H1 (cell line): ENCODE measurements at regions not wholly inside any gene's neighbourhood (a gene's known extent, or its start where the extent isn't known, plus 50 kb on each side); places are given as distances from the start of the nearest gene placed in this dataset.
A peak's percentile ranks its signal among the peaks of the same experiment; 100 is the strongest.

Experiments used
- CTCF ChIA-PET: fragments of 300-600 bp; sonication (Branson Sonifier 250); formaldehyde crosslinking; loops from one replicate; lab custom pipeline; 2021; ENCODE audit not compliant: partially characterized antibody; lab: Charles Lee
- POLR2A ChIA-PET: fragments of 300-600 bp; sonication (Branson Sonifier 250); formaldehyde crosslinking; loops from one replicate; lab custom pipeline; 2021; ENCODE audit warnings: inconsistent platforms; ENCODE audit not compliant: partially characterized antibody; lab: Charles Lee
- DNase-seq, 2 experiments: peaks; one replicate each; pipeline versions ENCODE4 v3.0.0 to v3.0.0-alpha.2; 2010 to 2022; ENCODE audit warnings: low spot score in 2 of 2, low read depth in 1 of 2, mixed read lengths in 1 of 2
- FAIRE-seq: peaks from 2 replicates; lab custom pipeline; 2011; peaks lifted over from hg19 to GRCh38; lab: Jason Lieb, UNC
- H2AFZ ChIP-seq: 2 replicates; pipeline ENCODE4 v1.8.1; 2012; ENCODE audit warnings: low read length, inconsistent platforms
- H2AK5ac ChIP-seq: 2 replicates; pipeline ENCODE4 v1.6.1; 2013; ENCODE audit warnings: low read depth, low read length
- H2BK120ac ChIP-seq: replicated peaks from 2 replicates; pipeline ENCODE3; 2013; ENCODE audit warnings: low read depth, low read length, inconsistent platforms
- H2BK12ac ChIP-seq: 2 replicates; pipeline ENCODE4 v1.6.1; 2013; ENCODE audit warnings: low read depth, low read length
- H2BK15ac ChIP-seq: 2 replicates; pipeline ENCODE4 v1.6.1; 2013; ENCODE audit warnings: low read length
- H2BK20ac ChIP-seq: 2 replicates; pipeline ENCODE4 v1.6.1; 2013; ENCODE audit warnings: low read length
- H2BK5ac ChIP-seq: 2 replicates; pipeline ENCODE4 v1.6.1; 2013; ENCODE audit warnings: low read depth, low read length
- H3K14ac ChIP-seq: 2 replicates; pipeline ENCODE4 v1.6.1; 2013; ENCODE audit warnings: inconsistent platforms; ENCODE audit not compliant: insufficient read length
- H3K18ac ChIP-seq: 2 replicates; pipeline ENCODE4 v1.6.1; 2013; ENCODE audit warnings: low read length; ENCODE audit errors: extremely low read depth
- H3K23ac ChIP-seq: 2 replicates; pipeline ENCODE4 v1.6.1; 2013; ENCODE audit warnings: inconsistent platforms; ENCODE audit not compliant: insufficient read length
- H3K23me2 ChIP-seq: 2 replicates; pipeline ENCODE4 v1.6.1; 2013; ENCODE audit warnings: low read depth, low read length
- H3K27ac ChIP-seq: 2 replicates; pipeline ENCODE4 v1.6.1; 2011; ENCODE audit warnings: low read depth, low read length, inconsistent platforms
- H3K27me3 ChIP-seq, 4 experiments: replicated peaks in 1 of 4; 1 replicate in 1 of 4; 2 replicates in 3 of 4; pipeline versions ENCODE4 v1.6.1 to v1.8.1; 2011 to 2013; ENCODE audit warnings: low read length in 3 of 4, mild to moderate bottlenecking in 3 of 4, inconsistent platforms in 2 of 4, mixed read lengths in 2 of 4, moderate library complexity in 1 of 4; ENCODE audit not compliant: control insufficient read depth in 3 of 4, insufficient read depth in 3 of 4; ENCODE audit errors: extremely low read depth in 1 of 4
- H3K36me3 ChIP-seq, 4 experiments: 2 replicates each; pipeline versions ENCODE4 v1.6.1 to v1.8.1; 2011 to 2013; ENCODE audit warnings: mild to moderate bottlenecking in 4 of 4, low read length in 3 of 4, moderate library complexity in 2 of 4, control low read depth in 1 of 4, inconsistent platforms in 1 of 4; ENCODE audit not compliant: insufficient read depth in 4 of 4, control insufficient read depth in 2 of 4
- H3K4ac ChIP-seq: replicated peaks from 2 replicates; pipeline ENCODE3; 2013; ENCODE audit warnings: low read length, low read depth, mixed read lengths, inconsistent platforms; ENCODE audit not compliant: insufficient read length
- H3K4me1 ChIP-seq, 4 experiments: replicated peaks in 1 of 4; 1 replicate in 1 of 4; 2 replicates in 3 of 4; pipeline versions ENCODE4 v1.6.1 to v1.8.1; 2011 to 2013; ENCODE audit warnings: low read length in 3 of 4, inconsistent platforms in 2 of 4, mixed read lengths in 1 of 4; ENCODE audit not compliant: insufficient read depth in 4 of 4, control insufficient read depth in 3 of 4
- H3K4me2 ChIP-seq, 2 experiments: 2 replicates each; pipeline versions ENCODE4 v1.6.1 to v1.8.1; 2011 to 2013; ENCODE audit warnings: low read depth in 2 of 2, low read length in 2 of 2, control low read depth in 1 of 2, inconsistent platforms in 1 of 2, mild to moderate bottlenecking in 1 of 2; ENCODE audit not compliant: insufficient read depth in 1 of 2
- H3K4me3 ChIP-seq, 4 experiments: fragments of 200-600, 300-600 bp in 1 of 4; sonication (generic), shearing (Covaris generic), sonication (Bioruptor Twin) in 1 of 4; 2 replicates each; pipeline versions ENCODE4 v1.5.1 to v1.8.1; 2011 to 2016; ENCODE audit warnings: low read length in 4 of 4, low read depth in 3 of 4, control low read depth in 2 of 4, inconsistent platforms in 2 of 4, mild to moderate bottlenecking in 2 of 4, mixed read lengths in 1 of 4, moderate library complexity in 1 of 4; ENCODE audit not compliant: insufficient read depth in 2 of 4; ENCODE audit errors: extremely low read depth in 1 of 4
- H3K56ac ChIP-seq: replicated peaks from 2 replicates; pipeline ENCODE3; 2013; ENCODE audit warnings: low read depth, mild to moderate bottlenecking, mixed read lengths, low read length, inconsistent platforms; ENCODE audit not compliant: insufficient read length
- H3K79me1 ChIP-seq: 2 replicates; pipeline ENCODE4 v1.6.1; 2013; ENCODE audit warnings: low read depth, low read length, control low read depth
- H3K79me2 ChIP-seq, 2 experiments: 2 replicates each; pipeline versions ENCODE4 v1.6.1 to v1.8.1; 2012 to 2013; ENCODE audit warnings: low read length in 2 of 2, mild to moderate bottlenecking in 2 of 2, inconsistent platforms in 1 of 2; ENCODE audit not compliant: insufficient read depth in 2 of 2, control insufficient read depth in 1 of 2
- H3K9ac ChIP-seq, 4 experiments: replicated peaks in 1 of 4; 1 replicate in 1 of 4; 2 replicates in 3 of 4; pipeline versions ENCODE4 v1.6.1 to v1.8.1; 2011 to 2013; ENCODE audit warnings: low read depth in 3 of 4, low read length in 3 of 4, control low read depth in 2 of 4, mild to moderate bottlenecking in 2 of 4, moderate library complexity in 2 of 4, inconsistent platforms in 1 of 4; ENCODE audit errors: extremely low read depth in 1 of 4
- H3K9me3 ChIP-seq, 2 experiments: 2 replicates each; pipeline versions ENCODE4 v1.6.1 to v1.8.1; 2012 to 2013; ENCODE audit warnings: mild to moderate bottlenecking in 2 of 2, moderate library complexity in 2 of 2, control low read depth in 1 of 2, inconsistent platforms in 1 of 2, low read depth in 1 of 2, low read length in 1 of 2, mixed read lengths in 1 of 2; ENCODE audit not compliant: insufficient read depth in 2 of 2
- H4K20me1 ChIP-seq, 2 experiments: replicated peaks in 1 of 2; 2 replicates each; pipeline versions ENCODE3 to v1.8.1; 2011 to 2013; ENCODE audit warnings: inconsistent platforms in 2 of 2, low read length in 2 of 2, mild to moderate bottlenecking in 1 of 2; ENCODE audit not compliant: insufficient read depth in 2 of 2, control insufficient read depth in 1 of 2
- H4K5ac ChIP-seq: 2 replicates; pipeline ENCODE4 v1.6.1; 2013; ENCODE audit warnings: low read length, low read depth, mixed read lengths, inconsistent platforms; ENCODE audit not compliant: insufficient read length
- H4K8ac ChIP-seq: 2 replicates; pipeline ENCODE4 v1.8.0; 2013; ENCODE audit warnings: mild to moderate bottlenecking, moderate library complexity, low read length, inconsistent platforms; ENCODE audit not compliant: insufficient read depth; ENCODE audit errors: extremely low read depth
- H4K91ac ChIP-seq: replicated peaks from 2 replicates; pipeline ENCODE3; 2013; ENCODE audit warnings: low read length, mixed read lengths, inconsistent platforms; ENCODE audit not compliant: insufficient read length
- POU5F1 ChIP-seq: IDR thresholded peaks from 2 replicates; pipeline ENCODE4 v1.6.1; 2011; ENCODE audit warnings: low read depth, mild to moderate bottlenecking, low read length, moderate library complexity
- SP4 ChIP-seq: IDR thresholded peaks from 2 replicates; pipeline ENCODE4 v1.6.1; 2012; ENCODE audit warnings: low read length, inconsistent platforms
- WGBS, 2 experiments: shearing (Covaris generic) in 1 of 2; methylation state at CpG; one replicate each; pipeline versions ENCODE4 v1.1.6 to v1.1.7; 2013 to 2015; ENCODE audit warnings: low lambda C conversion rate in 2 of 2, mixed read lengths in 2 of 2, inconsistent platforms in 1 of 2, low coverage in 1 of 2, missing lambda C conversion rate in 1 of 2; ENCODE audit not compliant: insufficient replicate concordance in 2 of 2, insufficient coverage in 1 of 2, insufficient read length in 1 of 2; ENCODE audit errors: extremely low coverage in 1 of 2, missing lambda C conversion rate in 1 of 2; 5-methylcytosine and 5-hydroxymethylcytosine counted together

GRCh38 chr14:98233656-98234055 lies 1038.3 kb downstream of the BCL11B start:
- Histone ChIP-seq H3K36me3 (no peaks in the 10 kb centered on the region), H3K4ac (no peak overlapping the region), H3K23ac (no peak overlapping the region), H3K4me3 (no peak overlapping the region), H2BK120ac (no peak overlapping the region), H3K4me1 (no peaks in the 10 kb centered on the region), H2BK12ac (no peak overlapping the region), H2AFZ (peak overlapping the region; percentile 55; the same call in 1 of the 2 replicates), H3K14ac (no peak overlapping the region), H3K56ac (no peak overlapping the region), H2AK5ac (no peak overlapping the region), H3K27me3 (peaks cover 0 to 1% (median 0%) of the 10 kb centered on the region in 4 experiments; a peak in 1 of 7 replicates), H3K79me2 (no peaks in the 10 kb centered on the region), H4K8ac (no peak overlapping the region), H2BK20ac (no peak overlapping the region; the same call in 1 of the 2 replicates), H3K27ac (no peak overlapping the region), H3K23me2 (no peaks in the 10 kb centered on the region), H4K5ac (no peak overlapping the region), H3K79me1 (no peaks in the 10 kb centered on the region), H2BK5ac (no peak overlapping the region), H3K9me3 (peaks cover 5 to 9% of the 10 kb centered on the region in 2 experiments; a peak in 3 of 4 replicates), H3K4me2 (no peak overlapping the region), H3K9ac (no peak overlapping the region), H2BK15ac (no peak overlapping the region), H4K20me1 (no peaks in the 10 kb centered on the region), H4K91ac (no peak overlapping the region), H3K18ac (no peak overlapping the region)
- DNase-seq (no peak), FAIRE-seq (peak; percentile 72)
- CTCF ChIA-PET: interaction anchor here (0.7 kb wide), 1 partner anchor 16 kb away, joined by 3 read pairs; no protein-coding TSS in a partner anchor
- WGBS, 2 experiments: 80% methylated on average over 6 of the region's 6 CpGs; no CpG with 5 or more reads in 1 of the 2 experiments
- POLR2A ChIA-PET: no interaction called here
- TF ChIP-seq SP4 (no peak), POU5F1 (no peak)
